C4-2B (cell line): ENCODE measurements at regions not wholly inside any gene's neighbourhood (a gene's known extent, or its start where the extent isn't known, plus 50 kb on each side); places are given as distances from the start of the nearest gene placed in this dataset.
"Not testable (repeated sequence)": the region's sequence is repeated elsewhere in the genome, so short reads cannot be mapped to it uniquely, and the experiment has no call there.

Source experiments
- CTCF ChIP-seq: fragments of 450-650 bp; conservative IDR thresholded peaks from 2 replicates; pipeline ENCODE4 v1.5.1; 2017; ENCODE audit warnings: mild to moderate bottlenecking
- ZFX ChIP-seq: fragments of 450-650 bp; IDR thresholded peaks from 2 replicates; pipeline ENCODE4 v1.6.1; 2017

GRCh38 chr4:126770811-126771553 is 861.8 kb upstream of the INTU start:
- not testable (repeated sequence) for TF ChIP-seq CTCF, ZFX
